Osteocyte (in vitro differentiated cells): ENCODE measurements at regions not wholly inside any gene's neighbourhood (a gene's known extent, or its start where the extent isn't known, plus 50 kb on each side); places are given as distances from the start of the nearest gene placed in this dataset.

Experiments used
- DNase-seq: peaks from one replicate; pipeline ENCODE4 v3.0.0; 2021; ENCODE audit warnings: mixed read lengths; ENCODE audit not compliant: unreplicated experiment; ENCODE audit errors: extremely low spot score
- H3K27ac Mint-ChIP-seq: one replicate; pipeline ENCODE4 v1.8.0; 2021; ENCODE audit warnings: mild to moderate bottlenecking, mixed read lengths; ENCODE audit not compliant: unreplicated experiment
- H3K27me3 Mint-ChIP-seq: one replicate; pipeline ENCODE4 v1.8.0; 2021; ENCODE audit warnings: mixed read lengths; ENCODE audit not compliant: unreplicated experiment
- H3K36me3 Mint-ChIP-seq: one replicate; pipeline ENCODE4 v1.8.0; 2021; ENCODE audit warnings: mixed read lengths; ENCODE audit not compliant: unreplicated experiment
- H3K4me1 Mint-ChIP-seq: one replicate; pipeline ENCODE4 v1.8.0; 2021; ENCODE audit warnings: mixed read lengths; ENCODE audit not compliant: unreplicated experiment
- H3K4me3 Mint-ChIP-seq: one replicate; pipeline ENCODE4 v1.8.0; 2021; ENCODE audit warnings: mild to moderate bottlenecking, moderate library complexity, mixed read lengths; ENCODE audit not compliant: unreplicated experiment
- H3K9me3 Mint-ChIP-seq: one replicate; pipeline ENCODE4 v1.8.0; 2021; ENCODE audit warnings: mixed read lengths; ENCODE audit not compliant: unreplicated experiment
- CTCF ChIP-seq: fragments of 200-600 bp; sonication (generic); IDR thresholded peaks from 2 replicates; pipeline ENCODE4 v1.5.0; 2021; ENCODE audit warnings: antibody characterized with exemption, mild to moderate bottlenecking, moderate library complexity

- Mint-ChIP-seq H3K27me3 (no peaks in the 10 kb centered on the region), H3K36me3 (no peaks in the 10 kb centered on the region), H3K27ac (no peak overlapping the region), H3K4me3 (no peak overlapping the region), H3K9me3 (no peaks in the 10 kb centered on the region), H3K4me1 (peaks cover 32% of the 10 kb centered on the region)
- no peak for TF ChIP-seq CTCF
- no peak for DNase-seq
Observed at GRCh38 chr3:115380883-115381572, 233.9 kb upstream of the ZBTB20 start.

- no peak for TF ChIP-seq CTCF
- H3K4me3 Mint-ChIP-seq: no peak overlapping the region
- H3K27ac Mint-ChIP-seq: peak overlapping the region; percentile 57
- peaks cover 33% of the 10 kb centered on the region for H3K4me1 Mint-ChIP-seq
- no peaks in the 10 kb centered on the region for H3K9me3 Mint-ChIP-seq
- H3K27me3 Mint-ChIP-seq: no peaks in the 10 kb centered on the region
- no peak for DNase-seq
- no peaks in the 10 kb centered on the region for H3K36me3 Mint-ChIP-seq
Observed at GRCh38 chr3:115381573-115381912, 234.5 kb upstream of the ZBTB20 start.

GRCh38 chr3:115381931-115382330 lies 234.8 kb upstream of the ZBTB20 start:
- Mint-ChIP-seq H3K4me3 (no peak overlapping the region), H3K36me3 (no peaks in the 10 kb centered on the region), H3K4me1 (peaks cover 33% of the 10 kb centered on the region), H3K27ac (peak overlapping the region; percentile 57), H3K27me3 (no peaks in the 10 kb centered on the region), H3K9me3 (no peaks in the 10 kb centered on the region)
- no peak for DNase-seq
- no peak for TF ChIP-seq CTCF

- TF ChIP-seq CTCF: no peak
- Mint-ChIP-seq H3K36me3 (no peaks in the 10 kb centered on the region), H3K27ac (peak overlapping the region; percentile 53), H3K9me3 (no peaks in the 10 kb centered on the region), H3K4me3 (no peak overlapping the region), H3K27me3 (no peaks in the 10 kb centered on the region), H3K4me1 (peaks cover 46% of the 10 kb centered on the region)
- no peak for DNase-seq
Observed at GRCh38 chr3:115384381-115384780, 237.3 kb upstream of the ZBTB20 start.

GRCh38 chr3:115385774-115386730 lies 237.3 kb upstream of the GAP43 start:
- Mint-ChIP-seq H3K27ac (no peak overlapping the region), H3K27me3 (no peaks in the 10 kb centered on the region), H3K4me1 (peaks cover 46% of the 10 kb centered on the region)

More at GRCh38 chr3:115385774-115386730, 237.3 kb upstream of the GAP43 start:
- no peak for TF ChIP-seq CTCF
- H3K9me3 Mint-ChIP-seq: no peaks in the 10 kb centered on the region
- DNase-seq: no peak
- H3K4me3 Mint-ChIP-seq: no peak overlapping the region
- no peaks in the 10 kb centered on the region for H3K36me3 Mint-ChIP-seq
